Muscle of back (tissue), 3 donors: ENCODE measurements at regions not wholly inside any gene's neighbourhood (a gene's known extent, or its start where the extent isn't known, plus 50 kb on each side); places are given as distances from the start of the nearest gene placed in this dataset.
"Not testable (repeated sequence)": the region's sequence is repeated elsewhere in the genome, so short reads cannot be mapped to it uniquely, and the experiment has no call there.

ENCODE experiments used
- DNase-seq, 3 donors: peaks; one replicate each; pipeline versions ENCODE4 v3.0.0 to v3.0.0-alpha.2; 2013

DNA sequence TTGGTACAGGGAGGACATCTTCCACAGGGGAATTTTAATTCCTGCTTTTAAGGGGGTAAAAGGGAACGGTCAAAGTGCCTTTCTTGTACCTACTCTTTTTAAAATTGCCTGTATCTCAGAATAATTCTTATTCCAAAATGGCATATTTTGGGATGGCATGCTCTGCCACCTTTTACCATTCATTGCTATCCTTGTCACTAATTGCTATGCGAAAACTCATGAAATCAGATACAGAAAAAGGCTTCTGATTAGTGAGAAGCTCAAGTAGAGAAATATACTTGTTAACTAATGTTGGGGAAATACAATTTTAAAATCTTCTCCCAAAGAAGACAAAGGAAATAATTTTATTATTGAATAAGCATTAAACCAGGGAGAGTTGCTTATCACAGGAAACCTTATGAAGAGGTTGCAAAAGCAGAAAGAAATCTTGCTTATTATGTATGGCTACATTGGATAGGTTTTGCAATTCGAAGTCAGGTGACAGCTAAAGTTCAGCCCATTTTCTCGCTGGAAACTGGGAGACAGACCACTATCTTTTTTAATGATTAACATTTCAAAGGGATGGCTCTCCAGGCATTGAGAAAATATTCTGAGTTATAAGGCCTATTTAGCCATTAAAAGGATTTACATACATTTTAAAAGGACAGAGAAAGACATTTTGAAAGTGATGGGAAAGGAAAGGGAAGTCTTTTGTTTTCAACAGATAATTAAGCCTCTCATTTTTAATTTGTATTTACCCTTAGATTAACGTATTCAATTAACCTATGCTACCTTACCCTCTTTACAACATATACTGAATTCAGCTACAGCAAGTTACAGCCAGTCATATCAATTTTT lies 110.3 kb upstream of the PRSS16 start:
- DNase-seq = no peak

DNA sequence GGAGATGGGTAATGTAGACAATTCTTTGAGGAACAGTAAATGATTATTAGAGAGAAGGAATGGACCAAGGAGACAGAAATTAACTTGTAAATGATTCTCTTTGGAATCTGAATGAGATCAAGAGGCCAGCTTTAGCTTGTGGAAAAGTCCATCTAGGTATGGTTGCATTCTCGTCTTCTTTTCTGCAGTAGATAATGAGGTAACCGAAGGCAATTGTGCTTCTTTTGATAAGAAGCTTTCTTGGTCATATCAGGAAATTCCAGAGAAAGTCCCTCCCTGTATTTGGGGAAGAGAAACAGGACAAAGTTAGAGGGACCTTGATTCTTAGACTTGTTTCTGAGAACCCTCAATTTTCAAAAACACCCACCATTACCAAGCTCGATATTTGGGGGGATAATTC lies 109.1 kb upstream of the PRSS16 start:
- DNase-seq = no peak

GRCh38 chr6:27138837-27139755 lies 108.4 kb upstream of the PRSS16 start:
- DNase-seq = peak; percentile 84 to 95 (median 90)

GRCh38 chr6:27139756-27140579 lies 107.5 kb upstream of the PRSS16 start:
- peak in 1 of 3 donors; percentile 55 for DNase-seq

DNA sequence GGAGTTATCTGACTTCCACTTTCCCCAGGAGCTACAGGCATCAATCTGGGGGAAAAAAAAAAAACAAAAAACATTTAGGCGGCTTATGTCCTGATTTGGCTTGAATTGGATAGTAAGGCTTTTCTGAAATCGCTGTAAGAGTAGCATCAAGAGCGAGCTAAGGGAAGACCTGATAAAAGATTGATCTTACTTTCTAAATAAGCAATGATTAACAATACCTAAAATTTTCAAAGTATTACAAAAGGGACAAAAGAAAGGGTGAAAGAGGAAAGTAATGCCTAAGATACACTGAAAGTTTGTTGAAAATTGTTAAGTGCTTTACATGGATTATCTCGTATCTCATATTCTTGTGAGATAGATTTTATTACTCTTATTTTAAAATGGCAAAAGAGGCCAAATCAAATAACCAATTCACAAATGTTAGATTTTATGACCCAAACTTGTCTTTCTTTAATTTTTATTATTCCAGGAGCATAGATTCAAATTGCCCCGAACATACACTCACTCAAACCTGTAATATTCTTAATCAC lies 106.4 kb upstream of the PRSS16 start:
- DNase-seq = no peak

DNA sequence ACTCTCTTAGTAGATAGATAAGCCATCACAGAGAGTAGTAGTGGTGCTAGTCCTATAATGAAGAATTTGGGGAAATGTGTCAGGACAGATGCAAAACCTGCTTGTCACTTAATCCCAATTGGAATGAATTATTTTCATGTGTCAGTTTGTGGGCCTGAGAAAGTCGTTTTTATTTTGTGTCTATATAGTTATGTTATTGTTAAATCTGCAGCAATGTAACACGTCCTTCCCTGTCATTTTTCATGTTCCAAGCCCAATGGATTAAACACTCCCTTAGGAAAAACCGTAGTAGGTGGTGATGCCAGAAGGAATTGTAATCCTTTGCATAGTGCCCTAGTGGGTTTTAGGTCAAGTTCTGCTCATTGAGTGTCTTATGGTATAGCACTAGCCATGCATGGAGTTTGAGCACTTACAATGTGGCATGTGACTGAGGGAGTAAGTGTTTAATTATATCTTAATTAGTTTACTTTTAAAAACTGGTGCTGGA lies 105.9 kb upstream of the PRSS16 start:
- DNase-seq = no peak

GRCh38 chr6:27143020-27143388 lies 104.5 kb upstream of the PRSS16 start:
- not testable (repeated sequence) for DNase-seq

GRCh38 chr6:27143474-27144026 lies 104.0 kb upstream of the PRSS16 start:
- no peak for DNase-seq

DNA sequence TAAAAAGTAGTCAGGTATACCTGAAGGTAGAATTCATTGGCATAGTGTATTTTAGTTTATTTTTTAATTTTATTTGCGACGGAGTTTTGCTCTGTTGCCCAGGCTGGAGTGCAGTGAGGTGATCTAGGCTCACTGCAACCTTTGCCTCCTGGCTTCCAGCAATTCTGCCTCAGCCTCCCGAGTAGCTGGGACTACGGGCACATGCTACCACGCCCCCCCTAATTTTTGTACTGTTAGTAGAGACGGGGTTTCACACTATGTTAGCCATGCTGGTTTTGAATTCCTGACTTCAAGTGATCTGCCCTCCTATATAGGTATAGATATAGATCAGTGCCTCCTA lies 102.8 kb upstream of the PRSS16 start:
- DNase-seq = no peak

GRCh38 chr6:27145731-27146455 lies 101.6 kb upstream of the PRSS16 start:
- peak; percentile 94 to 97 (median 95) for DNase-seq

DNA sequence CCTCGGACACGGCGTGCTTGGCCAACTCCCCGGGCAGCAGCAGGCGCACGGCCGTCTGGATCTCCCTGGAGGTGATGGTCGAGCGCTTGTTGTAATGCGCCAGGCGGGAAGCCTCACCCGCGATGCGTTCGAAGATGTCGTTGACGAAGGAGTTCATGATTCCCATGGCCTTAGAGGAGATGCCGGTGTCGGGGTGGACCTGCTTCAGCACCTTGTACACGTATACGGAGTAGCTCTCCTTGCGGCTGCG lies 101.1 kb upstream of the PRSS16 start:
- not testable (repeated sequence) for DNase-seq

- peak; percentile 97 to 99 (median 98) for DNase-seq
These were observed 100.6 kb upstream of the PRSS16 start for GRCh38 chr6:27146706-27147505.

DNA sequence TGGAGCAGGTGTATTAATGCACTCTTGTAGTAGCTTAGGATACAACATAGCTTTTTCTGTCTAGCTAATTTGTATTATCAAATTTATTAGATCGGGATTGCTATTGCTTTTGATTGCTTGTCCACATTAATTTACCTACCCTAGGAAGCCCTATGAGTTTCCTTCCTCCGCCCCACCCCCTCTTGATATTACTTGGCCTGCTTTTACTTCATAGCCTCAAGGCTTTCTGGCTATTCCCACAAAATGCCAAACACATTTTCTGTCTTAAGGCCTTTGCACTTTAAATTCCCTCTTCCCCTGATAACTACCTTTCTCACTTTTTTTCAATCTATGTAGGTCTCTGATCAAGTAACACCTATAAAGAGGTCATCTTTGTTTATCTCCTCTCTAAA lies 99.1 kb upstream of the PRSS16 start:
- no peak for DNase-seq

- DNase-seq = no peak
These were observed 98.4 kb upstream of the PRSS16 start for GRCh38 chr6:27149150-27149549.

- DNase-seq = no peak
These were observed 92.8 kb upstream of the PRSS16 start for GRCh38 chr6:27154696-27155095.

- no peak for DNase-seq
These were observed 90.5 kb upstream of the PRSS16 start for GRCh38 chr6:27156874-27157458.

DNA sequence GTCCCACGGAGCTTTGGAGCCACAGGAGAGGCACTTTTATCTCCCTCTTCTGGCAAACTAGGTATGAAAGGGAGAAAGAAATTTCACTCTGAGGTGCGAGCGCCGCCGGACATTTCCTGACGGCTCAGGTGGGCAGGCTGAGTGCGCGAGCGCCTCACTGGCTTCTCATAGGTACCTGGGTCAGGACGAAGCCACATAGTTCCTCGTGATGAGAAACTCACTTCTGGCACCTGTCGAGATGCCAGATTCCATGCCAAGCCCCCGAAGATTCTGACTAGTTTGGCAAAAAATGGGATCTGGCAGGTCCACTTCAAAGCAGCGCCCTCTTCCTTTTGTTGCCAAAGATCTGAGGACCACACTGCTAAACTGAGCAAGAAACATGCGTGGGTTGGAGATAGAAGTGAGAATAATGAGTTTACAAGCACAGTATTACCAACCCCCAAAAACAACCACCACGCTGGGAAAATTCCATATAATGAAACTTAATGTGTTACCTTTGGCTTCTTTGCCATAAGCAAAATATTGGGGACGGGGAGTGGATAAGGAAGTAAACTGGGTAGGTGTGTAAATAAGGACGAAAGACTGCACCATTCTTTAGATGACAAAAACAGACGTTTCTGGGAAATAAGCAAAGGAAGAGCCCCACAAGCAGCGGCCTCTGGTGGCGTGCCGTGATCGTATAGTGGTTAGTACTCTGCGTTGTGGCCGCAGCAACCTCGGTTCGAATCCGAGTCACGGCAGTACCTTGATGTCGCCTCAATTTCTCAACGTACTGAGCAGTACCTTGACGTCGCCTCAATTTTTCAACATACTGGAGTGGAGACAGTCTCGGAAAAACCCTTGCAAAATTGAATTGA lies 89.8 kb upstream of the PRSS16 start:
- DNase-seq = peak; percentile 23 to 76 (median 63)

DNA sequence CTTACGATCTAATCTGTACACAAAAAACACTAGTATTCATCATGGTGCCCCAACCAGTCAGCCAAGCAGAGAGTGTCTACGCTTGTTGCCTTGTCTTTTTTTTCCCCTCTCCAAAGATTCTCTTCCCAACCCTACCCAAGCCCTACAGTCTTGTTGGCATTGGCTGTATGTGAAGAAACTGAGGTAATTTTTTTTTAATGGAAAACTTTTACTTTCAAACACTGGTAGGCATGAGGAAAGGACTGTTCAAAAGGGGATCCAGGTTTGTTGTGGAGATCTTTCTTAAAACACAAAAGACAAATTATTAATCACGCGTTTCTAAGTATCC lies 89.2 kb upstream of the PRSS16 start:
- no peak for DNase-seq

- DNase-seq = no peak
These were observed 87.8 kb upstream of the PRSS16 start for GRCh38 chr6:27159725-27160124.
